K562 (cell line): ENCODE measurements at regions not wholly inside any gene's neighbourhood (a gene's known extent, or its start where the extent isn't known, plus 50 kb on each side); places are given as distances from the start of the nearest gene placed in this dataset.

Source experiments
- ATAC-seq: fragments of 200-7000 bp; cut with Tn5 transposase; 3 replicates; pipeline ENCODE4 v1.9.1; 2020; ENCODE audit warnings: moderate library complexity
- BruUV-seq: library from RNA; stranded (reverse); fragments of 400-500 nt; replicated peaks from 2 replicates; lab custom pipeline; 2021; lab: Mats Ljungman, UMichigan
- CTCF ChIA-PET: fragments of 300-600 bp; formaldehyde crosslinking; extraction: SDS; loops from one replicate; lab custom pipeline; 2021; ENCODE audit warnings: low intra/inter-chr PET ratio; lab: Yijun Ruan, JAX
- POLR2A ChIA-PET: fragments of 300-600, 350-650 bp; sonication (Branson Sonifier 250); formaldehyde crosslinking; extraction: SDS; loops from one replicate; lab custom pipeline; 2021; ENCODE audit warnings: antibody characterized with exemption, inconsistent platforms; lab: Yijun Ruan, JAX
- DNase-seq, 4 experiments: peaks; one replicate each; pipeline versions ENCODE4 v3.0.0 to v3.0.0-alpha.2; 2011 to 2018; ENCODE audit warnings: low spot score in 3 of 4, mixed read lengths in 3 of 4; ENCODE audit errors: extremely low read depth in 1 of 4
- FAIRE-seq: peaks from 2 replicates; lab custom pipeline; 2011; peaks lifted over from hg19 to GRCh38; lab: Jason Lieb, UNC
- H2AFZ ChIP-seq: 2 replicates; pipeline ENCODE4 v1.6.0; 2011; ENCODE audit warnings: low read depth, low read length, control low read depth, inconsistent platforms
- H3K27ac ChIP-seq: fragments of 200-600 bp; 3 replicates; pipeline ENCODE4 v1.8.0; 2011; ENCODE audit warnings: low read depth, mild to moderate bottlenecking, control low read depth, inconsistent platforms, low read length, moderate library complexity, mixed read lengths; ENCODE audit errors: extremely low read depth
- H3K27me3 ChIP-seq, 2 experiments: fragments of 300-600 bp in 1 of 2; 2 replicates in 1 of 2; 3 replicates in 1 of 2; pipeline versions ENCODE4 v1.6.0 to v1.8.0; 2011; ENCODE audit warnings: inconsistent platforms in 2 of 2, low read length in 2 of 2, mild to moderate bottlenecking in 1 of 2, mixed read lengths in 1 of 2, moderate library complexity in 1 of 2; ENCODE audit not compliant: control insufficient read depth in 2 of 2, insufficient read depth in 2 of 2
- H3K36me3 ChIP-seq: fragments of 300-600 bp; 3 replicates; pipeline ENCODE4 v1.8.0; 2011; ENCODE audit warnings: mild to moderate bottlenecking, low read length, inconsistent platforms; ENCODE audit not compliant: control insufficient read depth, insufficient read depth
- H3K4me1 ChIP-seq, 2 experiments: fragments of 200-600 bp in 1 of 2; replicated peaks in 1 of 2; 2 replicates in 1 of 2; 3 replicates in 1 of 2; pipeline versions ENCODE4 v1.5.1 to v1.8.0; 2011; ENCODE audit warnings: inconsistent platforms in 2 of 2, low read length in 2 of 2, mild to moderate bottlenecking in 1 of 2, mixed read lengths in 1 of 2, moderate library complexity in 1 of 2; ENCODE audit not compliant: control insufficient read depth in 2 of 2, insufficient read depth in 2 of 2
- H3K4me2 ChIP-seq: 2 replicates; pipeline ENCODE4 v1.6.1; 2011; ENCODE audit warnings: low read length, control low read depth, inconsistent platforms, mixed read lengths; ENCODE audit not compliant: insufficient read depth
- H3K4me3 ChIP-seq: fragments of 200-600 bp; sonication (generic), shearing (Covaris generic); 2 replicates; pipeline ENCODE4 v1.5.1; 2016; ENCODE audit warnings: control low read depth, inconsistent platforms
- H3K79me2 ChIP-seq: fragments of 200-600 bp; 3 replicates; pipeline ENCODE4 v1.8.0; 2011; ENCODE audit warnings: low read length, inconsistent platforms; ENCODE audit not compliant: control insufficient read depth, insufficient read depth
- H3K9ac ChIP-seq, 2 experiments: 2 replicates each; pipeline versions ENCODE4 v1.6.0 to v1.6.1; 2011; ENCODE audit warnings: low read depth in 2 of 2, low read length in 2 of 2, control low read depth in 1 of 2, inconsistent platforms in 1 of 2, mild to moderate bottlenecking in 1 of 2, mixed read lengths in 1 of 2; ENCODE audit not compliant: insufficient read depth in 1 of 2
- H3K9me1 ChIP-seq: one replicate; pipeline ENCODE4 v1.6.0; 2011; ENCODE audit warnings: inconsistent platforms, mild to moderate bottlenecking, low read length, moderate library complexity; ENCODE audit not compliant: control insufficient read depth, insufficient read depth
- H3K9me3 ChIP-seq: replicated peaks from 2 replicates; pipeline ENCODE4 v1.5.1; 2011; ENCODE audit warnings: low read depth, low read length, inconsistent platforms; ENCODE audit not compliant: control insufficient read depth, insufficient read depth
- H4K20me1 ChIP-seq: replicated peaks from 2 replicates; pipeline ENCODE4 v1.6.1; 2011; ENCODE audit warnings: low read length, inconsistent platforms, mixed read lengths; ENCODE audit not compliant: control insufficient read depth, insufficient read depth
- CHD1 ChIP-seq: fragments of 200-600 bp; sonication (generic); IDR thresholded peaks from one replicate; pipeline ENCODE4 v1.6.1; 2012; ENCODE audit warnings: mild to moderate bottlenecking, moderate library complexity, low read length, inconsistent platforms
- HOXB6 ChIP-seq: fragments of 250-450 bp; sonication (Bioruptor Pico); IDR thresholded peaks from 2 replicates; pipeline ENCODE4 v1.5.1; 2022; ENCODE audit warnings: mild to moderate bottlenecking, borderline replicate concordance
- ILK ChIP-seq: fragments of 450-650 bp; IDR thresholded peaks from 2 replicates; pipeline ENCODE4 v1.6.1; 2016; ENCODE audit warnings: missing genetic modification characterization, low read depth, mild to moderate bottlenecking, missing compliant biosample characterization, moderate library complexity, borderline replicate concordance
- KAT8 ChIP-seq: fragments of 450-650 bp; IDR thresholded peaks from 2 replicates; pipeline ENCODE4 v1.6.1; 2016; ENCODE audit warnings: low read depth, mild to moderate bottlenecking
- LCOR ChIP-seq: sonication (generic); formaldehyde crosslinking; IDR thresholded peaks from 2 replicates; pipeline ENCODE4 v1.8.0; 2022; ENCODE audit warnings: mild to moderate bottlenecking, missing genetic modification reagents
- MIER1 ChIP-seq: fragments of 450-650 bp; IDR thresholded peaks from 2 replicates; pipeline ENCODE4 v1.6.1; 2016; ENCODE audit warnings: antibody characterized with exemption, mild to moderate bottlenecking, low read depth
- MYNN ChIP-seq, 2 experiments: sonication (generic); formaldehyde crosslinking in 1 of 2; IDR thresholded peaks; 2 replicates each; pipeline versions ENCODE4 v1.5.0 to v1.6.1; 2016 to 2020; ENCODE audit warnings: antibody characterized with exemption in 1 of 2, missing genetic modification reagents in 1 of 2
- PCBP1 ChIP-seq: fragments of 200-400 bp; formaldehyde crosslinking; IDR thresholded peaks from 2 replicates; pipeline ENCODE4 v1.6.1; 2018; ENCODE audit warnings: mild to moderate bottlenecking, low read depth, low read length; ENCODE audit not compliant: poor library complexity, severe bottlenecking
- POLR2B ChIP-seq: fragments of 450-650 bp; IDR thresholded peaks from 2 replicates; pipeline ENCODE4 v1.6.1; 2018; ENCODE audit warnings: low read depth; ENCODE audit not compliant: partially characterized antibody
- RBM22 ChIP-seq: fragments of 200-400 bp; formaldehyde crosslinking; IDR thresholded peaks from 2 replicates; pipeline ENCODE4 v1.6.1; 2018; ENCODE audit warnings: low read length, low read depth; ENCODE audit not compliant: poor library complexity, severe bottlenecking
- SIN3B ChIP-seq: fragments of 450-650 bp; IDR thresholded peaks from 2 replicates; pipeline ENCODE4 v1.6.1; 2017; ENCODE audit warnings: low read depth, mild to moderate bottlenecking, moderate library complexity
- SMAD1 ChIP-seq: fragments of 150-350 bp; IDR thresholded peaks from 2 replicates; pipeline ENCODE4 v1.6.1; 2014; ENCODE audit warnings: low read length, low read depth; ENCODE audit not compliant: partially characterized antibody
- ZBTB7A ChIP-seq: IDR thresholded peaks from 2 replicates; pipeline ENCODE4 v1.6.1; 2011; ENCODE audit warnings: low read depth, mild to moderate bottlenecking, low read length, moderate library complexity, borderline replicate concordance; ENCODE audit not compliant: control insufficient read depth
- ZNF134 ChIP-seq: fragments of 250-450 bp; sonication (Bioruptor Pico); conservative IDR thresholded peaks from 2 replicates; pipeline ENCODE4 v1.4.0; 2020
- ZNF79 ChIP-seq: fragments of 250-450 bp; sonication (Bioruptor Pico); IDR thresholded peaks from 2 replicates; pipeline ENCODE4 v1.4.0; 2020; ENCODE audit warnings: low read depth, mild to moderate bottlenecking, moderate library complexity
- WGBS: fragments of 100-300 bp; shearing (Covaris generic); methylation state at CpG from one replicate; pipeline ENCODE4 v1.1.6; 2016; ENCODE audit warnings: low coverage, mixed read lengths; ENCODE audit not compliant: insufficient coverage; ENCODE audit errors: missing lambda C conversion rate; 5-methylcytosine and 5-hydroxymethylcytosine counted together
- in situ Hi-C: fragments of 300-500 bp; cut with MboI; formaldehyde crosslinking; loops from 4 replicates; pipeline ENCODE4 v1.15.0; 2018; ENCODE audit warnings: inconsistent platforms, mixed read lengths
- intact Hi-C: fragments of 100-400 bp; cut with micrococcal nuclease; formaldehyde crosslinking; loops from 2 replicates; pipeline ENCODE4 v1.14.2; 2022
- TF ChIP-seq, protein P1 (sequence below): fragments of 450-650 bp; formaldehyde crosslinking; IDR thresholded peaks from 2 replicates; pipeline ENCODE4 v1.4.0; 2020; ENCODE audit warnings: mild to moderate bottlenecking, moderate library complexity
- TF ChIP-seq, protein P2 (sequence below): sonication (generic); formaldehyde crosslinking; IDR thresholded peaks from 2 replicates; pipeline ENCODE4 v1.8.0; 2022; ENCODE audit warnings: mild to moderate bottlenecking, missing genetic modification reagents

DNA sequence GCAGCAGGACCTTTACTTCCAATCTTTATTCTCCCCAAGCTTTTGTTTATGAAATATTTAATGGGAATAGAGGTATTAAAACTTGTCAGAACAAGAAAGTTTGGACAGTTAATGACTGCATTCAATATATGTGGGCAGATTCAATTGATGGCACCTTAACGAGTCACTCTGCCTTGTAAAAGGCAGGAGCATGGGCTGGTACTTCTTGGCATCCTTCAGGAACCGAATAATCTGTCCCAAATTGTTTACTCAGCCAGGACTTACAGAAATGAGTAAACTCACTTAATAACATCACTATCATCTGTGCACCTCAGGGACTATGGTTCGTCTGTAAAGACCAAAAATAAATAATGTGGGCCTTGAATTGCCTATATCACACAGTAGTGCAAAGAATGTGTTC is 1280.3 kb upstream of the TMEFF2 start:
- intact Hi-C loops (no loop called here), in situ Hi-C loops (no loop called here)
- Histone ChIP-seq H3K9ac (no peak overlapping the region), H3K4me2 (no peak overlapping the region), H3K9me3 (no peaks in the 10 kb centered on the region), H4K20me1 (no peaks in the 10 kb centered on the region), H3K36me3 (no peaks in the 10 kb centered on the region), H3K27me3 (no peaks in the 10 kb centered on the region), H3K4me3 (no peak overlapping the region), H3K4me1 (no peaks in the 10 kb centered on the region), H3K27ac (no peak overlapping the region), H2AFZ (no peak overlapping the region), H3K79me2 (no peaks in the 10 kb centered on the region), H3K9me1 (no peaks in the 10 kb centered on the region)
- DNase-seq: no peak
- TF ChIP-seq ZNF79 (CRISPR knock-in tag): no peak
- TF ChIP-seq HOXB6: no peak
- TF ChIP-seq POLR2B: no peak
- no peak for TF ChIP-seq SMAD1
- no peak for TF ChIP-seq SIN3B
- TF ChIP-seq ZBTB7A: no peak
- TF ChIP-seq CHD1: no peak
- no peak for FAIRE-seq
- no peak for ATAC-seq
- 0% methylated on average over 2 of the region's 3 CpGs for WGBS
- ChIA-PET CTCF (no interaction called here), POLR2A (no interaction called here)
- BruUV-seq: no TSS peak

DNA sequence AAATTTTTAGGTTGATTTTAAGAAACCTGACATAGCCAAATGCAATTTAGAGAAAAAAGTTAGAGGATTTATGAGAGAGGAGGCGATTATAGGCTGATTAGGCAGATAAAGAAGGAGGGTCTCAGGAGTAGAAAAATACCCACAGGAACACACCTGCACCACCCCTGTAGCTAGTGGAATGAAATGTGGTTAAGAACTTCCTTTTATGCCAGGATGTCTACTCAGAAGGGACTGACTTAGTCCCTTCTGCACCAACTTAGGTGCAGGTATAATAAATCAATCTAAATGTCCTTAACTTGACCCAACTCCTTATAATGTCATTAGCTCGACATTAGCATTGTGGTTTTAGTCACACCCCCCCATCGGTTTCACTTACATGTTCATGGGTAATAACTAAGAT is 1274.5 kb upstream of the TMEFF2 start:
- FAIRE-seq: no peak
- Histone ChIP-seq H3K9me3 (no peaks in the 10 kb centered on the region), H3K27ac (no peak overlapping the region), H2AFZ (no peak overlapping the region), H3K36me3 (no peaks in the 10 kb centered on the region), H3K9me1 (no peaks in the 10 kb centered on the region), H3K4me2 (no peak overlapping the region), H3K4me3 (no peak overlapping the region), H4K20me1 (no peaks in the 10 kb centered on the region), H3K27me3 (no peaks in the 10 kb centered on the region), H3K4me1 (no peaks in the 10 kb centered on the region), H3K79me2 (no peaks in the 10 kb centered on the region), H3K9ac (no peak overlapping the region)
- in situ Hi-C loops: no loop called here
- intact Hi-C loops: no loop called here
- POLR2A ChIA-PET: no interaction called here
- CTCF ChIA-PET: no interaction called here
- BruUV-seq: no TSS peak
- 0% methylated on average over 3 of the region's 3 CpGs for WGBS
- DNase-seq: no peak
- ATAC-seq: no peak
- TF ChIP-seq, protein P1, sequence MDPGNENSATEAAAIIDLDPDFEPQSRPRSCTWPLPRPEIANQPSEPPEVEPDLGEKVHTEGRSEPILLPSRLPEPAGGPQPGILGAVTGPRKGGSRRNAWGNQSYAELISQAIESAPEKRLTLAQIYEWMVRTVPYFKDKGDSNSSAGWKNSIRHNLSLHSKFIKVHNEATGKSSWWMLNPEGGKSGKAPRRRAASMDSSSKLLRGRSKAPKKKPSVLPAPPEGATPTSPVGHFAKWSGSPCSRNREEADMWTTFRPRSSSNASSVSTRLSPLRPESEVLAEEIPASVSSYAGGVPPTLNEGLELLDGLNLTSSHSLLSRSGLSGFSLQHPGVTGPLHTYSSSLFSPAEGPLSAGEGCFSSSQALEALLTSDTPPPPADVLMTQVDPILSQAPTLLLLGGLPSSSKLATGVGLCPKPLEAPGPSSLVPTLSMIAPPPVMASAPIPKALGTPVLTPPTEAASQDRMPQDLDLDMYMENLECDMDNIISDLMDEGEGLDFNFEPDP (CRISPR knock-in tag): no peak
- no peak for TF ChIP-seq MIER1
- TF ChIP-seq RBM22: no peak
- TF ChIP-seq MYNN (IDR thresholded peaks at IDR 0.05): no peak
- TF ChIP-seq MYNN (CRISPR knock-in tag; IDR thresholded peaks at IDR 0.05): no peak
- TF ChIP-seq, protein P2, sequence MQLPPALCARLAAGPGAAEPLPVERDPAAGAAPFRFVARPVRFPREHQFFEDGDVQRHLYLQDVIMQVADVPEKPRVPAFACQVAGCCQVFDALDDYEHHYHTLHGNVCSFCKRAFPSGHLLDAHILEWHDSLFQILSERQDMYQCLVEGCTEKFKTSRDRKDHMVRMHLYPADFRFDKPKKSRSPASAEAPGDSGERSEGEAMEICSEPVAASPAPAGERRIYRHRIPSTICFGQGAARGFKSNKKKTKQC (CRISPR knock-in tag): no peak
- no peak for TF ChIP-seq KAT8
- TF ChIP-seq LCOR (CRISPR knock-in tag): no peak
- no peak for TF ChIP-seq PCBP1
- no peak for TF ChIP-seq ILK
- TF ChIP-seq ZNF134: no peak
